HG03432 (cell line): ENCODE measurements at regions not wholly inside any gene's neighbourhood (a gene's known extent, or its start where the extent isn't known, plus 50 kb on each side); places are given as distances from the start of the nearest gene placed in this dataset.

Source experiments
- ATAC-seq: cut with Tn5 transposase; IDR thresholded peaks from one replicate; pipeline ENCODE4 v1.9.1; 2021; ENCODE audit warnings: mild to moderate bottlenecking, moderate library complexity; ENCODE audit not compliant: unreplicated experiment

GRCh38 chr13:47008318-47008717 lies 111.5 kb upstream of the HTR2A start:
- ATAC-seq = no peak

DNA sequence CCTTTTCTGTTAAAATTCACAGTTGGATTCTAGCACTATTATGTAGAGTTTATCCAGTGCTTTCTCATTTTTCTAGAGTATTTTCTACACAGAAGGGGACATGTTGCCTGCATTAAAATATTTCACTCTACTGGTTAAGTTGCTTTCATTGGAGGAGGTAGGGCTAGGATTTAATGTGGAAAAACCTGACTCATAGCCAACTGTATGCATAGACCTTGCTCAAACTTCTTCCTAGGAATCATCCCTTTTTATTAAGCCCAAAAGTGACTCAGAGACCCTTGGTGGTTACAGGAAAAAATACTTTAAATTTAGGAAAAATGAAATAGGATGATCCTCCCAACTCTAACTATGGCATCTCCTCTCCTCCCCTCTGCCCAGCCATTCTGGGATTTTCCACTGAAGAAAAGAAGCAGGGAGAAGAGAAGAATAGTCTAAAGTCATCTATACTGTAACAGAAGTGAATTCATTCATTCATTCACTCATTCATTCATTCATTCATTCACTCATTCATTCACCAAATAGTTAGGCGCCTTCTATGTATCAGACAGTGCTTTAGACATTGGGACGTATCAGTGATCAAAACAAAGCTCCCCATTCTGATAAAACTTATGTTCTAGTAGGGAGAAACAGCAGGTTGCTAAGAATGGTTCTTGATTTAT lies 109.0 kb upstream of the HTR2A start:
- no peak for ATAC-seq

DNA sequence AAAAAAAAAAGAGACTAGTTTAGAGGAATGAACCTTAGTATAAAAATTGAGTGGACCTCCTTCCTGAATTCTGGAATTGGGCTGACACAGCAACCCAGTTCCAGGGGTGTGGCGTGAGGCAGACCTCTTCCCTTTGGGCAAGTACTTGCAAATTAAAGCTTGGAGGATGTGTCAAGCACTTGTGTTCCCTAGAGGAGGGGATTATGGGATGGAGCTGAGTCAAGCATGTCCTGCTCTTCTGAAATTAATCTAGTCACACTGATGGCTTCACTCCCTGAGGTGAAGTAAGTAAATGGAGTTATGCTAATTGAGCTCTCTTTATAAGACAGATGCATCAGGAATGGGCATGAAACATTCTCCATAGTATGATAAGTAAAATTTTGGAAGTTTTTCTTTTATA lies 107.7 kb upstream of the HTR2A start:
- no peak for ATAC-seq

- ATAC-seq = no peak
Observed at GRCh38 chr13:47004027-47004426, 107.2 kb upstream of the HTR2A start.

- ATAC-seq = no peak
Observed at GRCh38 chr13:47000165-47000564, 103.3 kb upstream of the HTR2A start.

DNA sequence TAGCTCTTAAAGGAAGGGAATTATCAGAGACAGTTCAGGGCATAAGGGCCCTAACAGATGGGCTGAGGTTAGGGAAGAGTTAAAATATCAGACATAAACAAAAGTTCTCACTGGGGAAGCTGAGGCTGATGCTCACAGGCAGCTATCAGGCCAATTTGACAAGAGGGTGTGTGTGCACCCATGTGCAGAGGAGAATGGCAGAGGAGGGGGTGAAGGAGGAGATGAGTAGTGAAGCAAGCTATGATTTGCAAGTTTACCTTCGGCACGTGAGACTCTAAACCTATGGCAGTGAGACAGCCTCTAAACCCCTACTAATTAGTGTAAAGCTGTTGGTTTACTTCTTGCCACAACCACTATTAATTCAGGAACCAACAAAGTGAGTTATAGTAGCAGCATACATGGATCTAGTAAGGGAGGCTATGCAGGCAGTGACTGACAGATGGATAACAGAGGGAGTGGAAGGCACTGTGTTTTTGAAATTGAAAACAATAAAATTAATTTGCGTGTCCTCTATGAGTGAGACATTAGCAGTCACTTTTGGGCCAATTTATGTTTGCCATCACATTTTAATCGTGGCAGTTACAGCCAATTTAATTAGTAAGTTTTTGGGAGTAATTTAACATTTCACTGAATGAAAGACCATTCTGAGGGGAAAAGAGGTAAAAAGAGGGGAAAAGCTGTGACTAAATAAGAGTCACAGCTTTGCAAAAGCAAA lies 99.6 kb upstream of the HTR2A start:
- peak; percentile 31 for ATAC-seq

- peak; percentile 96 for ATAC-seq
Observed at GRCh38 chr13:46995874-46996273, 99.0 kb upstream of the HTR2A start.

DNA sequence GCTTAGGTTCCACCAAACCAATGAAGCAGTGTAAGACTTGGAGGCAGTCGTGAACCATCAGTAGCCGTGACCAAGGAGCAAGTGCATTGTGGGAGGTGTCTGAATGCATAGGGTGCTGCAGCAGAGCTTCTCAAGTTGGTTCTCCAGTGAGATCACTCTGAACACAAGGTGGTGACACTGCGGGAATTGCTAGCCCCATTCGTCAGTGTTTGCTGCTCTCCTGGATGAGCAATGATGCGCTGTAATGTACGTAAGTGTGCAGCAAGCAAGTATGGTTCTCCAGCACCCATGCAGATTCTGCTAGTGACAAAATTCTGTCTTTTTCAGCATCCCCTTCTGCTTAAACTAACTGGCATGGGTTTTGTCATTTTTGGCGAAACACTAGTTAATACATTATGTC lies 97.6 kb upstream of the HTR2A start:
- ATAC-seq = no peak

- ATAC-seq = peak; percentile 43
Observed at GRCh38 chr13:46992383-46992952, 95.6 kb upstream of the HTR2A start.

- ATAC-seq = peak; percentile 71
Observed at GRCh38 chr13:46983881-46984280, 87.0 kb upstream of the HTR2A start.

DNA sequence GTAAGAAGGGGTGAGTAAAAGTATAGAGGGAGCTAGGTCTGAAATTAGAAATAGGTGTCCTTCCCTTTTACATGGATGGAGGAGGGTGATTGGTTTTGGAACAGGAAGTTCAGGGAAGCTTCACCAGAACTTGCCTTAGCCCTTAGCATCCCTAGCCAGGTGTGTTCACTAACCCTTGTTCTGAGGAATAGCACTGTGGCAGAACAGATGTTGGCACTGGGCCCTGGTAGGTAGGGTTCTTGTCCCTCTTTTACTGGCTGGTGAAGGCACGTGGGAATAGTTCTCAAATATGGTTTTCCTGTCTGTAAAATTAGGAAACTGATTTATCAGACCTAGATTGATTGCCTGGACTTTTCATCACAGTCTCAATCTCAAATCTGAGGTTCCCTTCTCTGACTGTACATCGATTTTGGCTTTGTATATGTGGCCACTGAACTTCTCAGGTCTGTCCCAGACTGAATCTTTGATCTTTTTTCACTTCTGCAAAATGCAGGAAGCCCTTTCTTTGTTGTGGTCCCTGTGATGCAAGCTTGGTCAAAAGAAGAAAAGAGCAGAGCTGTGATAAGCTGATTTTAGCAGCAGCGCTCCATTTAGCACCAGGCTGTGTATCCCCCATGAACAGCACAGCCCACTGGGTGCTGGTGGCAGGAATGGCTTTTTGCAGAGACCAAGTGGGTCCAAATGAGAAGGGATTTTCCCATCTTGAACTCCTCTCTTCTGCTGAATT lies 86.2 kb upstream of the HTR2A start:
- peak; percentile 91 for ATAC-seq

DNA sequence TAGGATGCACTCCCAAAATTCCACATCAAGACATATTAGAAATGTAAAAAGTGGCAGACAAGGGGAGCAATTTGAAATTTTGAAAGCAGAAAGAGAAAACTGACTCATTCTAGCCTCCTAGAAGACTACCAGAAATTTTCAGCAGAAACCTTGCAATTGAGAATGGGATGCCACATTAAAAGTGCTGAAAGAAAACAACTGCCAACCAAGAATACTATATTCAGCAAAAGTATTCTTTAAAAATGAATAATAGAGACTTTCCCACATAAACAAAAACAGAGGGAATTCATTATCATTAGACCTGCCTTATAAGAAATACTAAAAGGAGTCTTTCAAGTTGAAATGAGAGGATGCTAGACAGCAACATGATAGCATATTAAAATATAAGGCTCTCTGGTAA lies 78.3 kb upstream of the HTR2A start:
- ATAC-seq = no peak

GRCh38 chr13:46968450-46968849 lies 71.6 kb upstream of the HTR2A start:
- no peak for ATAC-seq

DNA sequence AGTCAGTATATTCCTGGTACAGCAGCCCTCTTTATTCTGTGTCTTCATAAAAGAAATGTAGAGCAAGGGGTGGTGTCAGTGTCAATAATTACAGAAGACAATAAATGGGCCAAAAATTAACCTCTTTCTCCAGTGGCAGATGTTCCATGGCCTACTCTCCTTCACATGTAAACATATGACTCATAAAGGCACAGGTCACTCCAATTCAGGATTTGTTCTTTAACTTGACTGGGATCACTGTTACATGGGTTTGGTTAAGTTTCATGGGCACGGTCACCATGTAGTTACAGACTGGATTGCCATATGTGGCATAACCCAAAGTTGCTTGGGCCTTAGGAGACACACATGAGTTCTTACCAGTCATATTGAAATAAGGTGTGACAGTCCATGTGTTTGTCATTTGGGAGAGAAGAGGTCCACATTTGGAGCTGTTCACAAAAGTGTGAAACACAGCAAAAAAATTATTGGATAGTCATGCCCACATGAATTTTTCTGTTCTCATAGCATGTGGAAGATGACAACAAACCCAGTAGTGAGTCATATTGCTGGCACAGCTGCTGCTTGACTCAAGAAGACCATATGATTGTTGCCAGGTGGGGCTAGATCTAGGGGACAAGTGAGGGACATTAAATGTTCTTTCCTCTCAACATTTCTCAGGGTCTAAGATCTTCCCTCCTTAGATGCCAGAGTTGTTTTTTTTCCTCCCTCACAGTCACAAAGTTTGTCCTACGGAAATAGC lies 68.1 kb upstream of the HTR2A start:
- ATAC-seq = no peak

- no peak for ATAC-seq
Observed at GRCh38 chr13:46963904-46964303, 67.1 kb upstream of the HTR2A start.

- ATAC-seq = no peak
Observed at GRCh38 chr13:46962281-46962941, 65.6 kb upstream of the HTR2A start.

DNA sequence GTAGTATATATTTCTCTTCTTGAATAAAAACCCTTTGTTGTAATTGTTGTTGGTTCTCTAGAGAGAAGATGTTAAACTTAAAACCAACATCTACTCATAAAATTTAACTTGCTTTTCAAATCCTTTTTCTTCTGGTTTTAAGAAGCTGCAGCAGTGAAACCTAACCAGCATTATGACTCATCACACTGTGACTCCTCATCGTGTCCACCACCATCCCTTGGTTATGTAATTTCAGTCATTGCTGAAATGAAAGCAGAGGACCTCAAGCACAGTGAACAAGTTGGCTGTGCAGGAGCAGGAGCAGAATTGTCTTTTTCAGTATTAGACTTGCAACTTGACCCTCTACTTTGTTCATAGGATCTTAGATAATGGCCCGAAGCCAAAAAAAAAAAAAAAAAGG lies 64.9 kb upstream of the HTR2A start:
- ATAC-seq = peak; percentile 100

GRCh38 chr13:46953941-46954340 lies 57.1 kb upstream of the HTR2A start:
- no peak for ATAC-seq

GRCh38 chr13:46953331-46953730 lies 56.5 kb upstream of the HTR2A start:
- ATAC-seq = peak; percentile 81

DNA sequence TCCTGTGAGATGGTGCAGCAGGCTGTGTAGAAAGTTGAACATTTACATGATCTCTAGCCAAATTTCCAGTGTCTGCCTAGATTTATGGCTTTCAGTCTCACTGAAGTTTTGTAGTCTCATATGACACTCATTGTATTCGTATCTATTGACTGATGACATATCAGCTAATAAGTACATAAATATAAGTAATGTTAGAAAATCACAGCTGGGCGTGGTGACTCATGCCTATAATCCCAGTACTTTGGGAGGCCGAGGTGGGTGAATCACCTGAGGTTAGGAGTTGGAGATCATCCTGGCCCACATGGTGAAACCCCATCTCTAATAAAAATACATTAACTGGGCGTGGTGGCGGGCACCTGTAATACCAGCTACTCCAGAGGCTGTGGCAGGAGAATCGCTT lies 54.7 kb upstream of the HTR2A start:
- no peak for ATAC-seq

- no peak for ATAC-seq
Observed at GRCh38 chr13:46949211-46949610, 52.4 kb upstream of the HTR2A start.
